SK-N-MC (cell line): ENCODE measurements at regions not wholly inside any gene's neighbourhood (a gene's known extent, or its start where the extent isn't known, plus 50 kb on each side); places are given as distances from the start of the nearest gene placed in this dataset.
"Not testable (repeated sequence)": the region's sequence is repeated elsewhere in the genome, so short reads cannot be mapped to it uniquely, and the experiment has no call there.

ENCODE experiments used
- EZH2 ChIP-seq: fragments of 200-600 bp; sonication (generic); IDR thresholded peaks from one replicate; pipeline ENCODE4 v1.6.1; 2017; ENCODE audit warnings: antibody characterized with exemption
- POLR2AphosphoS5 ChIP-seq: IDR thresholded peaks from 2 replicates; pipeline ENCODE4 v1.6.1; 2012; ENCODE audit warnings: mild to moderate bottlenecking, low read depth, low read length, borderline replicate concordance

DNA sequence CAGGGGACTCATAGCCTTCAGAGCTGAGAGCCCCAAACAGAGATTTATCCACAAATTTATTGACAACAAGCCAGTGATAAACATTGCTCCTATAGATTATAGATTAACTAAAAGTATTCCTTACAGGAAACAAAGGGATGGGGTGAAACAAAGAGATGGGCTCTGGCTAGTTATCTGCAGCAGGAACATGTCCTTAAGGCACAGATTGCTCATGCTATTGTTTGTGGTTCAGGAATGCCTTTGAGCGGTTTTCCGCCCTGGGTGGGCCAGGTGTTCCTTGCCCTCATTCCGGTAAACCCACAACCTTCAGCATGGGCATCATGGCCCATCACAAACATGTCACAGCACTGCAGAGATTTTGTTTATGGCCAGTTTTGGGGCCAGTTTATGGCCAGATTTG is 73.0 kb upstream of the SGCE start:
- TF ChIP-seq POLR2AphosphoS5, EZH2: not testable (repeated sequence)
